ENCODE measurements at regions not wholly inside any gene's neighbourhood (a gene's known extent, or its start where the extent isn't known, plus 50 kb on each side); places are given as distances from the start of the nearest gene placed in this dataset.

GRCh38 chr2:103285354-103285753 is 523.5 kb downstream of the TMEM182 start:
- no peak for DNase-seq

DNA sequence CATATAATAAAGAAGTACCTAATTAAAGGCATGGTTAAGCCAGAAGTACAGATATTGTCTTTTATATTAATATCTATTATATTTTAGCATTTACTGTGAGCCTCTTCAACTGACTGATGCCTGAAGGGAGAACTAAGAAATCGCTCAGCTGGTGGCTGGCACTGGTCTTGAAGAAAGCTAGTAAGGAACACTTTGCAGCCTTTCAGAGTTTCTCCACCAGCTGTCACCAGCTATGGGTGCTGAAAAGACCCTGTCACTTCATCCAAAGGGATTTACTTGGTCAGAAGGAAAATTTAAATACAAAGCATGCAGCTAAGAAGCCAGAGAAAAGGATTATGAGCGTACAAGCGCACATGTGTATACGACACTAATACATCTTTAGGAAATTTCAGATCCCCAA is 525.9 kb downstream of the TMEM182 start:
- no peak for DNase-seq

GRCh38 chr2:103288696-103289095 is 526.9 kb downstream of the TMEM182 start:
- DNase-seq, result no peak

DNA sequence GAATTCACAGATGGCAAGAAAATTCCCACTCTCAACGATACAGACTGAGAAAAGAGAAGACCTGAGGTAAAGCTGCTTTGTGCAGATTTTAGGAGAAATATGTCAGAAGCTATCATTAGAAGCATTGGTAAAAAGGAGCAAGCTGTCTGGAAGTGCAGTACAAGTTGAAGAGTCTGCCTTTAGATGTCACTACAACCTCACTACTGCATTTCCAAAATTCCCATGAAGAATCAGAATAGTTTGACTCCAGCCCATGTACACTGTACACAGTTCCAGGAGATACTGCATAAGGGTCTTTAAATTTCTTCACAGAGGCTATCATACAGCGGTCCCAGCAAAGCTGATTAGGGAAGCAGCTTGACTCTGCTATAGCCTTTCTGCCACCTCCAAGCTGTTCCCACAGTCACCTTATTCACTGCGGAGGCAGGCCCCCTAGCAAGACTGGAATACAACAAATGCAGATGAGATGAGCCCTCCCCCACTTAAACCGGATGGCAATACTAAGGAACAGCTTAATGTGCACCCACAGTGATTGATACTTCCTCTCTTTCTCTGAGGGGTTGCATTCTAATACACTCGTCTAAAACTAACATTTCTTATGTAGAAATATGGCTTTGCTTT is 527.4 kb downstream of the TMEM182 start:
- DNase-seq, result no peak

GRCh38 chr2:103292573-103292972 is 530.7 kb downstream of the TMEM182 start:
- DNase-seq, result no peak

- no peak for DNase-seq
Observed at GRCh38 chr2:103293067-103293741, 531.4 kb downstream of the TMEM182 start.

GRCh38 chr2:103293742-103294077 is 531.9 kb downstream of the TMEM182 start:
- DNase-seq, result no peak

DNA sequence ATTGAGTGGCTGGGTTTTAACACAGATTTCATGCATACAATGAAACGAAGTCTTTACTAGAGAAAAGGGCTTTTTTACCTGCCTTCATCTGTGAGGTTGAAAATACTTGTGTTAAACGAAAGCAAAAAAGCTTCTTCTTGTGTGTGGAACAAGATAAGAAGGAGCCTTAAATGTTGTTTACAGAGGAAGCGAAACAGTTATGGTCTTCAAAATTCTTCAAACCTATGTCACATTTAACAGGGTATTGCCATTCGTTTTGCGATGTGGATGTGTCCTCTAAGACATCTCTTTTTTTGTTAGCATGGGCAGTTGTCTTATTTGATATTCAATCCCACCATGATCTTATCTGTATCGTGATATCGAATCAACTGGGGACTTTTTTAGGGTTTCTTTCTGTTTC is 532.6 kb downstream of the TMEM182 start:
- DNase-seq, result no peak

GRCh38 chr2:103295591-103295990 is 533.8 kb downstream of the TMEM182 start:
- no peak for DNase-seq

DNA sequence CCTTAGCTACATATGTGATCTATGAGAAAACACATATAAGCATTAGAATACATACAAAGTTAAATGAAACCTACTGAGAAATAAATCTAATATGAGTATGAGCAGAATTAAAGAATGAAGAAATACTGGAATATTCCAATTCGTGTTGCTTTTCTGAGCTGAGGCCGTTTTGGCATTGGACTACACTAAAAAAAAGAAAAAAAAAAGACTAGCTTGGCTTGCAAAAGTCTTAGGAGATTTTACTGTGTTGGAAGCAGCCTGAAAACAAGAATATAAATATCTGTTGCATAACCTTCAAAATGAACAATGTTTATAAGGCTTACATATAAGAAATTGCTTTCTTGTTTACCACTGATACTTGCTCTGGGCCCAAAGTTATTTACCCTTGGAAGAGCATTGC is 562.8 kb downstream of the TMEM182 start:
- no peak for DNase-seq

- no peak for DNase-seq
Observed at GRCh38 chr2:103327386-103327785, 565.6 kb downstream of the TMEM182 start.

DNA sequence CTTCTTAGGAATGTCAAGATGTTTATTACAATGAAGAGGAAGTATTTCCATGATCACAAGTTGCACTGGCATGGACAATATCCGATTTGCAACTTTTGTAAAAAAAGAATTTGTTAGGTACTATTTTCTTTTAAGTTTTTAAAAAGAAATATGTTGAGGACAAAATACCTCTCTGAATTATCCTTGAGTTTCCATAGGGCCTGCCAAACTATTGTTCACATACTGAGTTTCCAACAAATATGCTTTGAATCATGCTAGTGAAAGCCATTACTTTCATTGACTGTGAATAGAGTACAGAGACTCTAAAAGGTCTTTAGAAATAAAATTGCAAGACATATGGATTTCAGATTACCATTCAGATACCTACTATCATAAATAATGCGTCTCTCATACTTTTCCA is 566.1 kb downstream of the TMEM182 start:
- DNase-seq, result no peak

GRCh38 chr2:103335403-103335802 is 573.6 kb downstream of the TMEM182 start:
- DNase-seq, result no peak

GRCh38 chr2:103338819-103339218 is 577.0 kb downstream of the TMEM182 start:
- no peak for DNase-seq

GRCh38 chr2:103346780-103347179 is 584.9 kb downstream of the TMEM182 start:
- no peak for DNase-seq

DNA sequence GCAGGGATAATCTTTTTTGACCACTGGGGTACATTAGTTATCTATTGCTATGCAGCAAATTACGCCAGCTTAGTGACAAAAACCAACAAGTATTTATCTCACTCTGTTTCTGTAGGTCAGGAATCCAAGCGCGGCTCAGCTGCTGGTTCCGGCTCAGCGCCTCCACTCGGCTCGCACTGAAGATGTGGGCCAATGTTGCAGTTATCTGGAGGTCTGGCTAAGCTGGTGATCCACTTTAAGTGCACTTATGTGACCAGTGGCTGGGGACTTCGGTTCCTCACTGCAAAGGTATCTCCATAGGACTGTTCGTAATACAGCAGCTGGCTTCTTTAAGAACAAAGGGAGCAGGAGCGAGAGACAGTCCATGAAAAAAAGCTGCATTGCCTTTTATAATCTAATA is 591.9 kb downstream of the TMEM182 start:
- DNase-seq, result no peak

DNA sequence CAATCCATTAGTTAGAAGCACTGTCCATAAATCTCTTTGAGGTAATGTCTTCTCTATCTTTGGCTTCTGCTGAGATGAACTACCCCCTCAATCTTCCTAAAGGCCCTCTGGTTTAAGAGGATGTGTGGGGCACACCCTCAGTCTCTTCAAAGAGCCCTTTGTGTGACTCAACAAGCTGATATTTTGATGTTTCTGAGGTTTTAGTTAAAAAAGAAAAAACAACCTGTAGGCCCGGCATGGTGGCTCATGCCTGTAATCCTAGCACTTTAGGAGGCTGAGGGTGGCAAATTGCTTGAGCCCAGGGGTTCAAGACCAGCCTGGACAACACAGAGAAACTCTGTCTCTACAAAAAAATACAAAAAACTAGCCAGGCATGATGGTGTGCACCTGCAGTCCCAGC is 593.5 kb downstream of the TMEM182 start:
- DNase-seq, result no peak

DNA sequence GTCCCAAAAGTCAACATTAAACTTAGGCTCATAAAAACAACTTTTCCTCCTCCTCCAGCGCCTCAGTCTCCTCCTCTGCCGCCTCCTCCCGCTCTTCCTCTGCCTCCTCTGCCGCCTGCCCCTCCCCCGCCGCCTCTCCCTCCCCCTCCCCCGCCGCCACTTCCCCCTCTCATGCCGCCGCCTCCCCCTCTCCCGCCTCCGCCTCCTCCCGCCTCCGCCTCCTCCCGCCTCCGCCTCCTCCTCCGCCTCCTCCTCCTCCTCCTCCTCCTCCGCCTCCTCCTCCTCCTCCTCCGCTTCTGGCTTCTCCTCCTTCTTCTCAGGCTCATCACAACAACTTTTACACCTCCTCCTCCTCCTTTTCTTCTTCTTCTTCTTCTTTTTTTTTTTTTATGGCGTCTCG is 599.9 kb downstream of the TMEM182 start:
- no peak for DNase-seq

DNA sequence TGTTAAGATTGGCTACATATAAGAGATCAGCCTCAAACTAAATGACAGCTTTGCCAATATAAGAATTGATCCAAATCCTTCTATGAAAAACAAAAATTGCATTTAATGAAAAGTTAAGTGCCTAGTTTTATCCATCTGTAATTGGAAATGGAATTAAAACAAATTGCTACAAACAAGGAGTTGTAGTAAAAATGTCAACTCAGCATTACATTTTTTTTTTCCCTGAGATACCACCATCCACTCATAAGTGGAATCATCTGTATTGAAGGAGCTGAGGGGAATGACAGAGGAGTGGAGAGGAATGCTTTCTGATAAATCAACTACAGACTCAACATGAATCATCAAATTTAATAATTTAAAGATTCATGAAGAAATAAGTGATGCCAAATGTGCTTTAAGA is 601.8 kb downstream of the TMEM182 start:
- no peak for DNase-seq

GRCh38 chr2:103364177-103364576 is 602.3 kb downstream of the TMEM182 start:
- DNase-seq, result no peak

- DNase-seq, result no peak
Observed at GRCh38 chr2:103365071-103365470, 603.2 kb downstream of the TMEM182 start.

DNA sequence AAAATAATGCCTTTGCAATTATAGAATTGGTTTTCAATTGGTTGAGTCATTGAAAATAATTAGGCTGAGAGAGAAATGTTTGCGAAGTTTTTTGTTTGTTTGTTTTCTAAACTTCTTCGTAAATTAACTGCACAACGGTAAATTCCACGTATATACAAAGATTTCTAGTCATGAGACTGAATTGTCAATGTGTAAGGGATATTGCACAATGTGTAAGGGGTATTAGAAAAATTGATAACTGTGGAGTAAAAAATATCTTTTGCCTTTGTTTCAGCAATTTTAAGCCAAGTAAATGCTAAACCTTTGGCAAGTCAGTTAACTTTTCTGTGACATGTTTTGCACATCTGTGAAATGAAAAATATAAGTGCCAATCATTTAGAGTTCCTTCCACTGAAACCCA is 606.0 kb downstream of the TMEM182 start:
- no peak for DNase-seq

DNA sequence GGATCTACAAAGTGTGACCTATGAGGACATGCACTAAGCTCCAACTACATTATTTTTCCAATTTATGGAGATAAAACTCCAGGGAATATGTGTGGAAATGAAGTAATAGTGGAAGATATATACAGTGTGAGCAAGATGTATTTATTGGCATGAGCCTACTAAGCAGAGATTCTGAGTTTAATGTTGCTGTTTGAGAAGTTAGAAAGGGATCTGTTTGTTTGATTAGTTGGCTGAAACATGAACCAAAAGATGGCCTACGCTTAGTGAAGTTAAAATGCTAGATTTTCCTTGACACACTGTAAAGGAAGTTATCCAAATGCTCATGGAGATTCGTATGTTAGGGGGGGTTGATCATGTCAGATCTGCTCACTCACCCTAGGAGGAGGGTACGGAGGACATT is 621.7 kb downstream of the TMEM182 start:
- no peak for DNase-seq

GRCh38 chr2:103386872-103387271 is 625.0 kb downstream of the TMEM182 start:
- no peak for DNase-seq

DNA sequence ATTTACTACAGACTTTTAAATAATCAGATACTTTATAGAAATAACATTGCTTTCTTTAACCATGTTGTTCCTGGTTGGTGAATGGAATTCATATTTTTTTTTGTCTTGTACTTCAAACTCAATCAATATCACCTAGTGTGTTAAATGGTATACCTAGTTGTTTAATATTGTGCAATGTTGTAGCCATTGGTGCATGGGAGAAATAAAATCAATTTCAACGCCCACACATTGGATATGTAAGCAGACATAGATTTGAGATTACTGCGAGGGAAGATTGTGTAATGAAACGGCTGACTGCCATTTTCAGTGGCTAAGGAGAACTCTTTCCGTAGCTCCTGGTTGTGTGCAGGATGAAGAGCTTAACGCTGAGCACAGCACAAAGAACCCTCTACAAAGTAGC is 626.1 kb downstream of the TMEM182 start:
- no peak for DNase-seq

Data from dermis blood vessel endothelial cell (primary cell).